Tibial nerve (tissue), 3 donors: ENCODE measurements at regions not wholly inside any gene's neighbourhood (a gene's known extent, or its start where the extent isn't known, plus 50 kb on each side); places are given as distances from the start of the nearest gene placed in this dataset.

ENCODE experiments used
- POLR2A ChIP-seq, 2 donors: fragments of 450-650 bp; IDR thresholded peaks; one replicate each; pipeline ENCODE4 v1.6.1; 2017; ENCODE audit warnings: antibody characterized with exemption in 2 of 2, mild to moderate bottlenecking in 2 of 2, moderate library complexity in 2 of 2
- TF ChIP-seq, protein P1 (sequence below), 5 experiments: fragments of 200-600 bp in 3 of 5; fragments of 450-650 bp in 2 of 5; sonication (generic) in 3 of 5; IDR thresholded peaks; one replicate each; pipeline ENCODE4 v1.5.1; 2016 to 2019; ENCODE audit warnings: antibody characterized with exemption in 5 of 5, mild to moderate bottlenecking in 3 of 5, moderate library complexity in 2 of 5

DNA sequence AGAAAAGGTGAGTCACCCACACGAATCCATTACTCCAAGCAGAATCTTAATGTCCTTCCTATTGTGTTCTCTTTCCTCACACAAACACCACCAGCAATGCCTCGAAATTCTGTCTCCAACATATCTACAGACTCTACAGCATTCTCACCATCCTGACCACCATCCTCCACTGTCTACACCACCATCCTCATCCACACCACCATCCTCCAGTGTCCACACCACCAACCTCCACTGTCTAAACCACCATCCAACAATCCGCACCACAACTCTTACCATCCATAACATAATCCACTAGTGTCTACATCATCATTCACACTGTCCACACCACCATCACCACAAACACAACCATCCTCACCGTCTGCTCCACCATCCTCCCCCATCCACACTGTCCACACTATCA, 121.6 kb upstream of the ALKAL2 start:
- no peak for TF ChIP-seq POLR2A (IDR thresholded peaks at IDR 0.05)
- TF ChIP-seq, protein P1, sequence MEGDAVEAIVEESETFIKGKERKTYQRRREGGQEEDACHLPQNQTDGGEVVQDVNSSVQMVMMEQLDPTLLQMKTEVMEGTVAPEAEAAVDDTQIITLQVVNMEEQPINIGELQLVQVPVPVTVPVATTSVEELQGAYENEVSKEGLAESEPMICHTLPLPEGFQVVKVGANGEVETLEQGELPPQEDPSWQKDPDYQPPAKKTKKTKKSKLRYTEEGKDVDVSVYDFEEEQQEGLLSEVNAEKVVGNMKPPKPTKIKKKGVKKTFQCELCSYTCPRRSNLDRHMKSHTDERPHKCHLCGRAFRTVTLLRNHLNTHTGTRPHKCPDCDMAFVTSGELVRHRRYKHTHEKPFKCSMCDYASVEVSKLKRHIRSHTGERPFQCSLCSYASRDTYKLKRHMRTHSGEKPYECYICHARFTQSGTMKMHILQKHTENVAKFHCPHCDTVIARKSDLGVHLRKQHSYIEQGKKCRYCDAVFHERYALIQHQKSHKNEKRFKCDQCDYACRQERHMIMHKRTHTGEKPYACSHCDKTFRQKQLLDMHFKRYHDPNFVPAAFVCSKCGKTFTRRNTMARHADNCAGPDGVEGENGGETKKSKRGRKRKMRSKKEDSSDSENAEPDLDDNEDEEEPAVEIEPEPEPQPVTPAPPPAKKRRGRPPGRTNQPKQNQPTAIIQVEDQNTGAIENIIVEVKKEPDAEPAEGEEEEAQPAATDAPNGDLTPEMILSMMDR (IDR thresholded peaks at IDR 0.05), result no peak
